Fibroblast of villous mesenchyme (primary cell): ENCODE measurements at regions not wholly inside any gene's neighbourhood (a gene's known extent, or its start where the extent isn't known, plus 50 kb on each side); places are given as distances from the start of the nearest gene placed in this dataset.
"Not testable (repeated sequence)": the region's sequence is repeated elsewhere in the genome, so short reads cannot be mapped to it uniquely, and the experiment has no call there.

Source experiments
- DNase-seq: peaks from one replicate; pipeline ENCODE4 v3.0.0-alpha.2; 2010; ENCODE audit warnings: low read depth
- H3K4me3 ChIP-seq: 2 replicates; pipeline ENCODE4 v1.5.1; 2011; ENCODE audit warnings: low read depth, mild to moderate bottlenecking, low read length
- TF ChIP-seq, protein P1 (sequence below): IDR thresholded peaks from 2 replicates; pipeline ENCODE4 v1.5.1; 2012; ENCODE audit warnings: low read depth, mild to moderate bottlenecking, low read length; ENCODE audit not compliant: insufficient read depth

DNA sequence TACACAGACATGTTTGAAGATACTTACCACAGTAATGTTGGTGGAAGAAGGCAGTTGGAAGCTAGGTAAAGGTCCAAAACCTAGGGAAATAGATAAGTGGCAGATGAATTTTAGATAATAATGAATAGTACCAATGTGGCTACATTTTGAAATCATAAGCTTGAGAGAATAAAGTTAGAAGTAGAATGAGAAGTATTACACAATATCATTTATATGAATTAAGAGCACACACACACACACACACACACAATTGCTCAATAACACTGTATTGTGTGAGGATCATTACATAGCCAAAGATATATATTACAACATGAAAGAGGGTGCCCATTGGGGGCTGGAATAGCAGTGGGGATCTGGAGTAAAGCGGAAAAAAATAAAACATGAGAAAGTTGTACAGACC is 149.0 kb upstream of the EYA4 start:
- DNase-seq, result no peak

DNA sequence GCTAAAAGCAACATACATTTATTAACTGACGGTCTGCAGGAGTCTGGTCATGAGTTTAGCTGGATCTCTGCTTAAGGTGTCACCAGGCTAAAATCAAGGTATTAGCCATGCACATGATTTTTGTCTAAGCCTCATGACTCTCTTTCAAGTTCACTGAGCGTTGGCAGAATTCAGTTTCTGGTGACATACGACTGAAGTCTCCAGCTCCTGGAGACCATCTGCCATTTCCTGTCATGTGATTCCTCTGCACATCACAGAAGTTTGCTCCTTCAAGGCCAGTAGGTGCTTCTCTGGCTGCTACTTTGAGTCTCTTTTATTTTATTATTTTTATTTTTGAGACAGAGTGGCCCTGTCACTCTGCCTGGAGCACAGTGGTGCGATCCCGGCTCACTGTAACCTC is 148.4 kb upstream of the EYA4 start:
- no peak overlapping the region for H3K4me3 ChIP-seq
- TF ChIP-seq, protein P1, sequence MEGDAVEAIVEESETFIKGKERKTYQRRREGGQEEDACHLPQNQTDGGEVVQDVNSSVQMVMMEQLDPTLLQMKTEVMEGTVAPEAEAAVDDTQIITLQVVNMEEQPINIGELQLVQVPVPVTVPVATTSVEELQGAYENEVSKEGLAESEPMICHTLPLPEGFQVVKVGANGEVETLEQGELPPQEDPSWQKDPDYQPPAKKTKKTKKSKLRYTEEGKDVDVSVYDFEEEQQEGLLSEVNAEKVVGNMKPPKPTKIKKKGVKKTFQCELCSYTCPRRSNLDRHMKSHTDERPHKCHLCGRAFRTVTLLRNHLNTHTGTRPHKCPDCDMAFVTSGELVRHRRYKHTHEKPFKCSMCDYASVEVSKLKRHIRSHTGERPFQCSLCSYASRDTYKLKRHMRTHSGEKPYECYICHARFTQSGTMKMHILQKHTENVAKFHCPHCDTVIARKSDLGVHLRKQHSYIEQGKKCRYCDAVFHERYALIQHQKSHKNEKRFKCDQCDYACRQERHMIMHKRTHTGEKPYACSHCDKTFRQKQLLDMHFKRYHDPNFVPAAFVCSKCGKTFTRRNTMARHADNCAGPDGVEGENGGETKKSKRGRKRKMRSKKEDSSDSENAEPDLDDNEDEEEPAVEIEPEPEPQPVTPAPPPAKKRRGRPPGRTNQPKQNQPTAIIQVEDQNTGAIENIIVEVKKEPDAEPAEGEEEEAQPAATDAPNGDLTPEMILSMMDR, result no peak
- DNase-seq, result no peak

More for the DNA sequence above, 149.0 kb upstream of the EYA4 start:
- H3K4me3 ChIP-seq, result no peak overlapping the region
- TF ChIP-seq, protein P1, result no peak

DNA sequence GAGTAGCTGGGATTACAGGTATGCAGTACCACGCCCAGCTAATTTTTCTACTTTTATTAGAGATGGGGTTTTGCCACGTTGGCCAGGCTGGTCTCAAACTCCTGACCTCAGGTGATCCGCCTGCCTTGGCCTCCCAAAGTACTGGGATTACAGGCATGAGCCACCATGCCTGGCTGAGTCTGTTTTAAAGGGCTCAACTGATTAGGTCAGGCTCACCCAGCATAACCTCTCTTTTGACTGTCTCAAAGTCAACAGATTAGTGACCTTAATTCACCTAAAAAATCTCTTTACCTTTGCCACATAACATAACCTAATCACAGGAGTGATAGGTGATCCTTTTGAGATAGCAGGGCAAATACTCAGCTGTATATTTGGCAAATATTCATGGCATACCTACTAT is 147.9 kb upstream of the EYA4 start:
- DNase-seq, H3K4me3 ChIP-seq: not testable (repeated sequence)

DNA sequence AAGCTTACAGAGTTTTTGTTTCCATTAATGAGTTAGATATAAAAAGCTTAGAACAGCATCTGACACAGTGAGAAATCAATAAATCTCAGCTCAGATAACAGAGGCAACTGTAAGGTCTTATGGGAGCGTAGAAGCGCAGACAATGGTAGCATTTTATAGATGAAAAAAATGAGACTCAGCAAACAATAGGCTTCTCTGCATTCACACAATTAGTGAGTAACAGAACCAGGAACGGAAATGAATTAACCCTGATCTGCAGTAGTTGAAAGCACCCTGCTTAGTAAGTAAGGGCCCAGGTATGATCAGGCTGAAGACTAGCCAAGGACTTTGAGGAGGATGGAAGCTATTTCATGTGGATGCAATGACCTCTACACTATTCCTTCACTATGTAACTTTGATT is 147.2 kb upstream of the EYA4 start:
- no peak overlapping the region for H3K4me3 ChIP-seq
- TF ChIP-seq, protein P1, result no peak
- no peak for DNase-seq

DNA sequence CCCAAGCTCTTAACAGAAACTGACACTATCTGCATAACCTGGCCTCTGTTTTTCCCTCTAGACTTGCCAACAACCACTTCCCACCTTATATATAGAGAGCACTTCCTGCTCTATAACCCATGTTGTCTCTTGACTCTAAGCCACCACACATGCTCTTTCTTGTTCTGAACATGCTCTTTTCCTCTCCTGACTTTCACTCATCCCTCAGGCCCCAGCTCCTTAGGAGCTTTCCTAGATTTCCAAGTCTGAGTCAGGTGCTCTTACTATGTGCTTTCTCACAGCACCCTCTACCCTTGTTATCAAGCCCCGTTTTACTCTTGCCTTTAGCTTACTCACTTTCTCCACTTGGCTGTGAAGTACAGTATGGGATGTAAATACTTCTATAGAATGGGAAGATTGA is 143.9 kb upstream of the EYA4 start:
- TF ChIP-seq, protein P1, result no peak
- H3K4me3 ChIP-seq, result no peak overlapping the region
- DNase-seq, result no peak

DNA sequence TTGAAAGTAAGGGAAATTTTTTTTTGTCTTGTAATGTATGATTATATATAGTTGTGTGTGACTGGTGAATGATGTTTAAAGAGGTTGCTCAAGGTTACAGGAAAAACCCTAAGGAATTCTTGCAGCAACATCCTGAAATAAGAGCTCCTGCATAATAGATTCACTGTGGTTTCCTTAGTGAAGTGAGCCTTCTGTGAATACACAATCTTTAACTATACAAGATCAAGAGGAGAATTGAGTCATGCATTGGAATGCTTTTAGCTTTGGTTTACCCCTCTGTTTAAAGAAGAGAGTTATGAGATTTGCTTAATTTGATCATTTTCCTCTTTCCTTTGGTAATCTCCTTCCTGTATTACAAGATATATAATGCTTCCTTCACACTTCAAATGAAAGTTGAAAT is 141.6 kb upstream of the EYA4 start:
- TF ChIP-seq, protein P1, result no peak
- DNase-seq, result peak; percentile 28
- H3K4me3 ChIP-seq, result no peak overlapping the region

DNA sequence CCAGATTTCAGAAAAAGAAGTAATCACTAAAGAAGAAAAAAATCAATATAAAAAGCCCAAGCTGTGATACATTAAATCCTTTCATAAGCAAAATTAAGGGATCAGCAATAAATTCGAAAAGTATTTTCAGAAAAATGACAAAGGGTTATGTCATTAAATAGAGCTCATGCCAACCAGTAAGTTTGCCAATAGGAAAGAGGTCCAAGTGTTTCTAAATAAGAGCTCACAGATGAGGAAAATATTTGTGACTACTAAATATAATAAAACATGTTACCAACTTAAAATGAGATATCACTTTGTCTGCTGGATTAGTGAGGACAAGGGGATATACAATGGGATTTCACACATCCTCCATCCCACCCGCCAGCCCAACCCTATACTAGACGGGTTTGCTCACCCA is 140.3 kb upstream of the EYA4 start:
- TF ChIP-seq, protein P1, result no peak
- DNase-seq, result no peak
- H3K4me3 ChIP-seq, result no peak overlapping the region
